Peyer's patch (tissue), 4 donors: ENCODE measurements at regions not wholly inside any gene's neighbourhood (a gene's known extent, or its start where the extent isn't known, plus 50 kb on each side); places are given as distances from the start of the nearest gene placed in this dataset.

Experiments used
- POLR2A ChIP-seq, 2 donors: fragments of 450-650 bp; IDR thresholded peaks; one replicate each; pipeline ENCODE4 v1.5.1; 2017; ENCODE audit warnings: antibody characterized with exemption in 2 of 2, mild to moderate bottlenecking in 2 of 2, moderate library complexity in 2 of 2
- TF ChIP-seq, protein P1 (sequence below), 6 experiments: fragments of 450-650 bp in 4 of 6; fragments of 200-600 bp in 2 of 6; sonication (generic) in 1 of 6; IDR thresholded peaks; one replicate each; pipeline ENCODE4 v1.5.1; 2017 to 2019; ENCODE audit warnings: antibody characterized with exemption in 6 of 6, mild to moderate bottlenecking in 3 of 6, moderate library complexity in 1 of 6

DNA sequence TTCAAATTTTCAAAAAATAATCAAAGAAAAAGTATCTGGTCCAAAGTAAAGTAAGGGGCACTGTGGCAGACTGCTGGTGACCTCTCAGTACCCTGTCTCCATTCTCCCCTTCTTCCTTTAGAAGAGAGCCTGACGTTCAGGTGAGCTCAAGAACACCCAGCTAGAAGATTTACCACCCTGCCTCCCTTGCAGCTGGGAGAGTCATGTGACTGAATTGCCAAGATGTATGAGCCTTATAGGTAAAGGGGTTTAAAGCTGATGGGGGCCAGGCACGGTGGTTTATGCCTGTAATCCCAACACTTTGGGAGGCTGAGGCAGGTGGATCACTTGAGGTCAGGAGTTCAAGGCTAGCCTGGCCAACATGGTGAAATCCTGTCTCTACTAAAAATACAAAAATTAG lies 86.3 kb upstream of the NANOS1 start:
- TF ChIP-seq, protein P1, sequence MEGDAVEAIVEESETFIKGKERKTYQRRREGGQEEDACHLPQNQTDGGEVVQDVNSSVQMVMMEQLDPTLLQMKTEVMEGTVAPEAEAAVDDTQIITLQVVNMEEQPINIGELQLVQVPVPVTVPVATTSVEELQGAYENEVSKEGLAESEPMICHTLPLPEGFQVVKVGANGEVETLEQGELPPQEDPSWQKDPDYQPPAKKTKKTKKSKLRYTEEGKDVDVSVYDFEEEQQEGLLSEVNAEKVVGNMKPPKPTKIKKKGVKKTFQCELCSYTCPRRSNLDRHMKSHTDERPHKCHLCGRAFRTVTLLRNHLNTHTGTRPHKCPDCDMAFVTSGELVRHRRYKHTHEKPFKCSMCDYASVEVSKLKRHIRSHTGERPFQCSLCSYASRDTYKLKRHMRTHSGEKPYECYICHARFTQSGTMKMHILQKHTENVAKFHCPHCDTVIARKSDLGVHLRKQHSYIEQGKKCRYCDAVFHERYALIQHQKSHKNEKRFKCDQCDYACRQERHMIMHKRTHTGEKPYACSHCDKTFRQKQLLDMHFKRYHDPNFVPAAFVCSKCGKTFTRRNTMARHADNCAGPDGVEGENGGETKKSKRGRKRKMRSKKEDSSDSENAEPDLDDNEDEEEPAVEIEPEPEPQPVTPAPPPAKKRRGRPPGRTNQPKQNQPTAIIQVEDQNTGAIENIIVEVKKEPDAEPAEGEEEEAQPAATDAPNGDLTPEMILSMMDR (IDR thresholded peaks at IDR 0.05) = no peak
- no peak for TF ChIP-seq POLR2A (IDR thresholded peaks at IDR 0.05)
